Esophagus squamous epithelium (tissue), 4 donors: ENCODE measurements at regions not wholly inside any gene's neighbourhood (a gene's known extent, or its start where the extent isn't known, plus 50 kb on each side); places are given as distances from the start of the nearest gene placed in this dataset.

ENCODE experiments used
- CTCF ChIP-seq, 6 experiments: fragments of 450-650 bp in 4 of 6; fragments of 200-600 bp in 2 of 6; sonication (generic) in 2 of 6; IDR thresholded peaks; one replicate each; pipeline ENCODE4 v1.5.1; 2016 to 2019; ENCODE audit warnings: antibody characterized with exemption in 6 of 6, mild to moderate bottlenecking in 4 of 6, moderate library complexity in 4 of 6
- POLR2A ChIP-seq, 4 donors: fragments of 450-650 bp; IDR thresholded peaks; one replicate each; pipeline ENCODE4 v1.6.1; 2017; ENCODE audit warnings: antibody characterized with exemption in 4 of 4, mild to moderate bottlenecking in 4 of 4, moderate library complexity in 3 of 4

- TF ChIP-seq CTCF (IDR thresholded peaks at IDR 0.05) (no peak), POLR2A (IDR thresholded peaks at IDR 0.05) (no peak)
These were observed 234.2 kb upstream of the ECI2 start for GRCh38 chr6:4369616-4370015.
